Stomach (tissue), 4 donors: ENCODE measurements at regions not wholly inside any gene's neighbourhood (a gene's known extent, or its start where the extent isn't known, plus 50 kb on each side); places are given as distances from the start of the nearest gene placed in this dataset.

Source experiments
- POLR2A ChIP-seq, 4 donors: fragments of 450-650 bp; IDR thresholded peaks; one replicate each; pipeline ENCODE4 v1.6.1; 2016; ENCODE audit warnings: antibody characterized with exemption in 4 of 4, control low read depth in 2 of 4, mild to moderate bottlenecking in 1 of 4, moderate library complexity in 1 of 4
- POLR2AphosphoS5 ChIP-seq, 3 donors: sonication (generic); formaldehyde crosslinking; IDR thresholded peaks; one replicate each; pipeline ENCODE4 v1.6.1; 2016; ENCODE audit warnings: antibody characterized with exemption in 3 of 3

DNA sequence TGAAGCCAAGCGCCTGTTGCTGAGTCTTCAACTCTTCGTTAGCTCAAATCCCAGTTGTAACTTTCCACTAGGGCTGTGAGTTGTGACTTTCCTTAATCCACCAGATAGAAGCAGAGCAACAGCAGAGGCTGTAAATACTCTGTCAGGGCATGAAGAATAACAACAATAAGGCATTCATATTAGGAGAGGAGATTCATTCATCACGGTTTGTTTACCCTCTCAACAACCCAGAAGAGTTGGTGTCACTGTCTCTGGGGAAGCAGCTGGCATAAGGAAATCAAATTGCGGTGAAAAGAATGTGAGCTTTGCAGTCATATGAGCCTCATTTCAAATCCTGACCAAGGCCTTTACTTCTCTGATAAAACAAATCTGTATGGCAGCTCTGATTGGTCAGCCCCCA lies 184.8 kb downstream of the SHQ1 start:
- no peak for TF ChIP-seq POLR2A (IDR thresholded peaks at IDR 0.05)
- no peak for TF ChIP-seq POLR2AphosphoS5 (IDR thresholded peaks at IDR 0.05)
